K562 (cell line): ENCODE measurements at regions not wholly inside any gene's neighbourhood (a gene's known extent, or its start where the extent isn't known, plus 50 kb on each side); places are given as distances from the start of the nearest gene placed in this dataset.
A peak's percentile ranks its signal among the peaks of the same experiment; 100 is the strongest.

ENCODE experiments used
- ATAC-seq: fragments of 200-7000 bp; cut with Tn5 transposase; 3 replicates; pipeline ENCODE4 v1.9.1; 2020; ENCODE audit warnings: moderate library complexity
- BruUV-seq: library from RNA; stranded (reverse); fragments of 400-500 nt; replicated peaks from 2 replicates; lab custom pipeline; 2021; lab: Mats Ljungman, UMichigan
- CTCF ChIA-PET: fragments of 300-600 bp; formaldehyde crosslinking; extraction: SDS; loops from one replicate; lab custom pipeline; 2021; ENCODE audit warnings: low intra/inter-chr PET ratio; lab: Yijun Ruan, JAX
- POLR2A ChIA-PET: fragments of 300-600, 350-650 bp; sonication (Branson Sonifier 250); formaldehyde crosslinking; extraction: SDS; loops from one replicate; lab custom pipeline; 2021; ENCODE audit warnings: antibody characterized with exemption, inconsistent platforms; lab: Yijun Ruan, JAX
- DNase-seq, 4 experiments: peaks; one replicate each; pipeline versions ENCODE4 v3.0.0 to v3.0.0-alpha.2; 2011 to 2018; ENCODE audit warnings: low spot score in 3 of 4, mixed read lengths in 3 of 4; ENCODE audit errors: extremely low read depth in 1 of 4
- FAIRE-seq: peaks from 2 replicates; lab custom pipeline; 2011; peaks lifted over from hg19 to GRCh38; lab: Jason Lieb, UNC
- H2AFZ ChIP-seq: 2 replicates; pipeline ENCODE4 v1.6.0; 2011; ENCODE audit warnings: low read depth, low read length, control low read depth, inconsistent platforms
- H3K27ac ChIP-seq: fragments of 200-600 bp; 3 replicates; pipeline ENCODE4 v1.8.0; 2011; ENCODE audit warnings: low read depth, mild to moderate bottlenecking, control low read depth, inconsistent platforms, low read length, moderate library complexity, mixed read lengths; ENCODE audit errors: extremely low read depth
- H3K27me3 ChIP-seq, 2 experiments: fragments of 300-600 bp in 1 of 2; 2 replicates in 1 of 2; 3 replicates in 1 of 2; pipeline versions ENCODE4 v1.6.0 to v1.8.0; 2011; ENCODE audit warnings: inconsistent platforms in 2 of 2, low read length in 2 of 2, mild to moderate bottlenecking in 1 of 2, mixed read lengths in 1 of 2, moderate library complexity in 1 of 2; ENCODE audit not compliant: control insufficient read depth in 2 of 2, insufficient read depth in 2 of 2
- H3K36me3 ChIP-seq: fragments of 300-600 bp; 3 replicates; pipeline ENCODE4 v1.8.0; 2011; ENCODE audit warnings: mild to moderate bottlenecking, low read length, inconsistent platforms; ENCODE audit not compliant: control insufficient read depth, insufficient read depth
- H3K4me1 ChIP-seq, 2 experiments: fragments of 200-600 bp in 1 of 2; replicated peaks in 1 of 2; 2 replicates in 1 of 2; 3 replicates in 1 of 2; pipeline versions ENCODE4 v1.5.1 to v1.8.0; 2011; ENCODE audit warnings: inconsistent platforms in 2 of 2, low read length in 2 of 2, mild to moderate bottlenecking in 1 of 2, mixed read lengths in 1 of 2, moderate library complexity in 1 of 2; ENCODE audit not compliant: control insufficient read depth in 2 of 2, insufficient read depth in 2 of 2
- H3K4me2 ChIP-seq: 2 replicates; pipeline ENCODE4 v1.6.1; 2011; ENCODE audit warnings: low read length, control low read depth, inconsistent platforms, mixed read lengths; ENCODE audit not compliant: insufficient read depth
- H3K4me3 ChIP-seq: fragments of 200-600 bp; sonication (generic), shearing (Covaris generic); 2 replicates; pipeline ENCODE4 v1.5.1; 2016; ENCODE audit warnings: control low read depth, inconsistent platforms
- H3K79me2 ChIP-seq: fragments of 200-600 bp; 3 replicates; pipeline ENCODE4 v1.8.0; 2011; ENCODE audit warnings: low read length, inconsistent platforms; ENCODE audit not compliant: control insufficient read depth, insufficient read depth
- H3K9ac ChIP-seq, 2 experiments: 2 replicates each; pipeline versions ENCODE4 v1.6.0 to v1.6.1; 2011; ENCODE audit warnings: low read depth in 2 of 2, low read length in 2 of 2, control low read depth in 1 of 2, inconsistent platforms in 1 of 2, mild to moderate bottlenecking in 1 of 2, mixed read lengths in 1 of 2; ENCODE audit not compliant: insufficient read depth in 1 of 2
- H3K9me1 ChIP-seq: one replicate; pipeline ENCODE4 v1.6.0; 2011; ENCODE audit warnings: inconsistent platforms, mild to moderate bottlenecking, low read length, moderate library complexity; ENCODE audit not compliant: control insufficient read depth, insufficient read depth
- H3K9me3 ChIP-seq: replicated peaks from 2 replicates; pipeline ENCODE4 v1.5.1; 2011; ENCODE audit warnings: low read depth, low read length, inconsistent platforms; ENCODE audit not compliant: control insufficient read depth, insufficient read depth
- H4K20me1 ChIP-seq: replicated peaks from 2 replicates; pipeline ENCODE4 v1.6.1; 2011; ENCODE audit warnings: low read length, inconsistent platforms, mixed read lengths; ENCODE audit not compliant: control insufficient read depth, insufficient read depth
- FOXA1 ChIP-seq: fragments of 450-650 bp; IDR thresholded peaks from 2 replicates; pipeline ENCODE4 v1.6.1; 2016; ENCODE audit warnings: mild to moderate bottlenecking, borderline replicate concordance
- TSHZ1 ChIP-seq: fragments of 250-450 bp; sonication (Bioruptor Pico); IDR thresholded peaks from 2 replicates; pipeline ENCODE4 v1.4.0; 2020; ENCODE audit warnings: mild to moderate bottlenecking, moderate library complexity
- ZNF12 ChIP-seq: sonication (generic); formaldehyde crosslinking; IDR thresholded peaks from 2 replicates; pipeline ENCODE4 v1.4.0; 2020; ENCODE audit warnings: mild to moderate bottlenecking, missing genetic modification reagents
- ZNF696 ChIP-seq: fragments of 250-450 bp; sonication (Bioruptor Pico); conservative IDR thresholded peaks from 2 replicates; pipeline ENCODE4 v1.4.0; 2020; ENCODE audit warnings: mild to moderate bottlenecking, moderate library complexity
- ZZZ3 ChIP-seq: fragments of 450-650 bp; IDR thresholded peaks from 2 replicates; pipeline ENCODE4 v1.6.1; 2016; ENCODE audit warnings: antibody characterized with exemption, mild to moderate bottlenecking, moderate library complexity
- WGBS: fragments of 100-300 bp; shearing (Covaris generic); methylation state at CpG from one replicate; pipeline ENCODE4 v1.1.6; 2016; ENCODE audit warnings: low coverage, mixed read lengths; ENCODE audit not compliant: insufficient coverage; ENCODE audit errors: missing lambda C conversion rate; 5-methylcytosine and 5-hydroxymethylcytosine counted together
- in situ Hi-C: fragments of 300-500 bp; cut with MboI; formaldehyde crosslinking; loops from 4 replicates; pipeline ENCODE4 v1.15.0; 2018; ENCODE audit warnings: inconsistent platforms, mixed read lengths
- intact Hi-C: fragments of 100-400 bp; cut with micrococcal nuclease; formaldehyde crosslinking; loops from 2 replicates; pipeline ENCODE4 v1.14.2; 2022
- TF ChIP-seq, protein P1 (sequence below): fragments of 450-650 bp; formaldehyde crosslinking; IDR thresholded peaks from 2 replicates; pipeline ENCODE4 v1.4.0; 2020; ENCODE audit warnings: mild to moderate bottlenecking, mixed read lengths

DNA sequence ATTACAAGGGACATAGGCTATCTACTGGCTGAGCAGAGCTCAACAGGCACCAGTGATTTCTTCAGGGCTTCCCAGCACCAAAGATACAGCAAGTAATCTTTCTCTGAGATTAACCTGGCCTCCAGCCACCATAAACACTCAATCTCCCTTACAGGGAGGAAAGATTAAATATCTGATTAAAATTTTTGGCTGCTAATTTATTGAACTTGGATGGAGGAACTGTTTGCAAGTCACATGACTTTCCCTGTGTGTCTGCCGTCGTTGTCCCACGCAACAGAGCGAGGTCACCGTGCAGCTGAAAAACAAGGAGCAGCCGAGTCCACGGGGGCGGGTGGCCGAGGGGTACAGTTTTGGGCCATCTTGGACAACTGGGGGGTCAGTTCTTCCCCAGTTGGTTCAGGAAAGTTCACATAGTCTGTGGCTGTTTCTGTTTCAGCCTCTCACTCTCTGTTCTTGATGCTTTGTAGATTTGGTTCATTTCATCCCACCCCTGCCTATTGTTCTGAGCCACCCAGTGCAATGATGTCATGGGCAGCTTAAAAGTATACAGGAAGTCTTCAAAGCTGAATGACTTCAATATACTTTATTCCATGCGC lies 186.8 kb upstream of the CTAGE1 start:
- Histone ChIP-seq H3K79me2 (no peaks in the 10 kb centered on the region), H3K4me3 (no peak overlapping the region), H2AFZ (no peak overlapping the region), H3K4me1 (no peaks in the 10 kb centered on the region), H3K9ac (no peak overlapping the region), H3K9me1 (no peaks in the 10 kb centered on the region), H3K4me2 (no peak overlapping the region), H3K9me3 (no peaks in the 10 kb centered on the region), H3K27ac (no peak overlapping the region), H3K36me3 (no peaks in the 10 kb centered on the region), H4K20me1 (no peaks in the 10 kb centered on the region), H3K27me3 (peaks cover 5 to 21% of the 10 kb centered on the region in 2 experiments; a peak in 4 of 5 replicates)
- no peak for DNase-seq
- no TSS peak for BruUV-seq
- ChIA-PET POLR2A (interaction anchor here (0.8 kb wide), 1 partner anchor 585 kb away, joined by 4 read pairs; no protein-coding TSS in a partner anchor), CTCF (no interaction called here)
- TF ChIP-seq, protein P1, sequence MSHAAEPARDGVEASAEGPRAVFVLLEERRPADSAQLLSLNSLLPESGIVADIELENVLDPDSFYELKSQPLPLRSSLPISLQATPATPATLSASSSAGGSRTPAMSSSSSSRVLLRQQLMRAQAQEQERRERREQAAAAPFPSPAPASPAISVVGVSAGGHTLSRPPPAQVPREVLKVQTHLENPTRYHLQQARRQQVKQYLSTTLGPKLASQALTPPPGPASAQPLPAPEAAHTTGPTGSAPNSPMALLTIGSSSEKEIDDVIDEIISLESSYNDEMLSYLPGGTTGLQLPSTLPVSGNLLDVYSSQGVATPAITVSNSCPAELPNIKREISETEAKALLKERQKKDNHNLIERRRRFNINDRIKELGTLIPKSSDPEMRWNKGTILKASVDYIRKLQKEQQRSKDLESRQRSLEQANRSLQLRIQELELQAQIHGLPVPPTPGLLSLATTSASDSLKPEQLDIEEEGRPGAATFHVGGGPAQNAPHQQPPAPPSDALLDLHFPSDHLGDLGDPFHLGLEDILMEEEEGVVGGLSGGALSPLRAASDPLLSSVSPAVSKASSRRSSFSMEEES (CRISPR knock-in tag) = peak; percentile 79
- TF ChIP-seq ZNF12 (CRISPR knock-in tag) = no peak
- no peak for TF ChIP-seq ZZZ3
- no peak for TF ChIP-seq TSHZ1 (CRISPR knock-in tag)
- no peak for TF ChIP-seq ZNF696 (CRISPR knock-in tag)
- TF ChIP-seq FOXA1 = no peak
- 2% methylated on average over 10 of the region's 10 CpGs for WGBS
- intact Hi-C loops (no loop called here), in situ Hi-C loops (no loop called here)
- ATAC-seq = no peak
- FAIRE-seq = no peak
